SK-N-MC (cell line): ENCODE measurements at regions not wholly inside any gene's neighbourhood (a gene's known extent, or its start where the extent isn't known, plus 50 kb on each side); places are given as distances from the start of the nearest gene placed in this dataset.

Source experiments
- DNase-seq: peaks from one replicate; pipeline ENCODE4 v3.0.0-alpha.2; 2011; ENCODE audit warnings: low read depth, low spot score
- H3K27ac ChIP-seq: fragments of 200-600 bp; sonication (generic); 2 replicates; pipeline ENCODE4 v1.5.1; 2016; ENCODE audit warnings: mixed run types
- H3K36me3 ChIP-seq: fragments of 200-600 bp; sonication (generic); 2 replicates; pipeline ENCODE4 v1.6.1; 2017; ENCODE audit warnings: antibody characterized with exemption, low read length, mixed read lengths; ENCODE audit not compliant: insufficient read depth
- H3K4me3 ChIP-seq: fragments of 200-600 bp; sonication (generic); 2 replicates; pipeline ENCODE4 v1.5.1; 2016
- H3K9ac ChIP-seq: fragments of 200-600 bp; sonication (generic); 2 replicates; pipeline ENCODE4 v1.8.0; 2017; ENCODE audit warnings: mixed run types, mixed read lengths; ENCODE audit not compliant: insufficient read length
- H3K9me3 ChIP-seq: fragments of 200-600 bp; sonication (generic); 2 replicates; pipeline ENCODE4 v1.6.1; 2017; ENCODE audit warnings: low read depth, mild to moderate bottlenecking, antibody characterized with exemption, low read length, moderate library complexity, mixed read lengths
- EZH2 ChIP-seq: fragments of 200-600 bp; sonication (generic); IDR thresholded peaks from one replicate; pipeline ENCODE4 v1.6.1; 2017; ENCODE audit warnings: antibody characterized with exemption
- FOXP2 ChIP-seq: optimal IDR thresholded peaks from 2 replicates; pipeline ENCODE3; 2011; ENCODE audit warnings: mild to moderate bottlenecking, moderate library complexity; ENCODE audit not compliant: insufficient read depth; ENCODE audit errors: extremely low read length, control extremely low read depth
- POLR2AphosphoS5 ChIP-seq: IDR thresholded peaks from 2 replicates; pipeline ENCODE4 v1.6.1; 2012; ENCODE audit warnings: mild to moderate bottlenecking, low read depth, low read length, borderline replicate concordance

GRCh38 chr4:173698557-173699262, 168.7 kb upstream of the HAND2 start:
- Histone ChIP-seq H3K36me3 (no peaks in the 10 kb centered on the region), H3K9ac (no peak overlapping the region), H3K4me3 (0 out of 2 replicates have a peak overlapping the region, but pooled peaks have one; percentile 55), H3K9me3 (no peaks in the 10 kb centered on the region), H3K27ac (no peak overlapping the region)
- no peak for DNase-seq
- TF ChIP-seq FOXP2 (no peak), POLR2AphosphoS5 (no peak), EZH2 (no peak)

DNA sequence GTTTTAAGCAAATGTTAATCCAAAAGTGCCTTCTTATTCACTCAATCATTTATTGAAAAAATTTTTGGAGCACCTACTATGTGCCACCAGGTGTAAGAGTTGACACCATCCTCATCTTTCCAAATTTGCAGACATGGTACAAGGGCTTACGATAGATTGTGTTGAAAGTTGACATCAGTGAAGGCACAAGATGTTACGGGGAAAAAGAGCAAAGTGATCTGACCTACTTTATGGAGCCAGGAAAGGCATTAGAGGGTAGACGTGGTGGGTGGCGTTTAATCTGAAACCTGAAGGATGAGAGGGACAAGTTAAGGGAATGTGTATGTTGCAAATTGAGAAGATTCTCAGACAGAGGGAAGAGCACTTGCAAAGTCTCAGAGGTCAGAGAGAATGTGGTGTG, 167.8 kb upstream of the HAND2 start:
- Histone ChIP-seq H3K27ac (no peak overlapping the region), H3K9ac (no peak overlapping the region), H3K9me3 (no peaks in the 10 kb centered on the region), H3K4me3 (no peak overlapping the region), H3K36me3 (no peaks in the 10 kb centered on the region)
- no peak for DNase-seq
- TF ChIP-seq POLR2AphosphoS5 (no peak), FOXP2 (no peak), EZH2 (no peak)

DNA sequence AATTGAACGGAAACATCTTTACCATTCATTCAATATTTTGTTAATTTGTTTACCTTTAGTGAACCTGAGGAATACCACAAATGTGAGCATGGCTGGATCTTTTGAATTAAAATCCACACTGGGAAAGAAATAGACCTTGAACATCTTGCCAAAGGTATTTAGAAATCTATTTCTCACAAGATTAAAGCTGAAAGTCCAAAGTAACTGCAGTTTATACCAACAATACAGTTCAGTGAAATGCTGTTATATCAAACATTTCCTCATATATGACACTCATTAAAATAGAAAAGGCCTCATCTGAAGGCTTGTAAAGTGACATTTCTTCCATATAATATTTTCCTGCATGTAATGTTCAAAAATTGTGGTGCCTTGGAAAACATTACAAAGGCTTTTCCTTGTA, 166.5 kb upstream of the HAND2 start:
- no peak overlapping the region for H3K9ac ChIP-seq
- H3K36me3 ChIP-seq, result no peaks in the 10 kb centered on the region
- DNase-seq, result no peak
- TF ChIP-seq POLR2AphosphoS5 (no peak), EZH2 (no peak), FOXP2 (no peak)
- no peaks in the 10 kb centered on the region for H3K9me3 ChIP-seq
- no peak overlapping the region for H3K4me3 ChIP-seq
- no peak overlapping the region for H3K27ac ChIP-seq

- Histone ChIP-seq H3K9me3 (no peaks in the 10 kb centered on the region), H3K27ac (no peak overlapping the region), H3K4me3 (no peak overlapping the region), H3K36me3 (no peaks in the 10 kb centered on the region), H3K9ac (no peak overlapping the region)
- DNase-seq, result no peak
- TF ChIP-seq FOXP2, result no peak
- TF ChIP-seq EZH2, result no peak
- TF ChIP-seq POLR2AphosphoS5, result no peak
Measured at GRCh38 chr4:173696011-173696410, 166.0 kb upstream of the HAND2 start.

GRCh38 chr4:173685831-173686210, 155.8 kb upstream of the HAND2 start:
- H3K36me3 ChIP-seq, result no peaks in the 10 kb centered on the region
- TF ChIP-seq FOXP2 (no peak), EZH2 (no peak)
- DNase-seq, result no peak
- no peak overlapping the region for H3K27ac ChIP-seq
- H3K9me3 ChIP-seq, result no peaks in the 10 kb centered on the region
- no peak overlapping the region for H3K9ac ChIP-seq
- no peak overlapping the region for H3K4me3 ChIP-seq

- DNase-seq, result no peak
- no peaks in the 10 kb centered on the region for H3K36me3 ChIP-seq
- no peak overlapping the region for H3K9ac ChIP-seq
- TF ChIP-seq POLR2AphosphoS5 (no peak), FOXP2 (no peak), EZH2 (no peak)
- no peak overlapping the region for H3K4me3 ChIP-seq
- H3K27ac ChIP-seq, result no peak overlapping the region
- H3K9me3 ChIP-seq, result no peaks in the 10 kb centered on the region
Measured at GRCh38 chr4:173685165-173685830, 155.3 kb upstream of the HAND2 start.

DNA sequence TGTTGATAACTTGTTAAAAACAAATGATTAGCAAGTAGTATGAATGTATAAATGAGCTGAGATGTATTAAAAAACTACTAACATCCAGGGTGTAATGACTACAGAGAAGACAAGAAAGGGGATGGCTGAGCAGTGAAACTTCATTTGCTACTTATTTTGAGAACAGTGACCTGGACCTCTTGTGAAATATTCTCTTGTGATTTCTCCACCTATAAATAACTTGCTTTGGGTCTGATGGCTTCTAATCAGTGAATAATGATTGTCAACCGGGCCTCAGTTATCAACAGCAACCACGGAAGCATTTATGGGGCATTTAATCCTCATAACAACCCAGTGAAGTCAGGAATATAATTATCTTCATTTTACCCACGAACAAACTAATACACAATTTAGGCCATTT, 154.2 kb upstream of the HAND2 start:
- TF ChIP-seq EZH2 (no peak), FOXP2 (no peak), POLR2AphosphoS5 (no peak)
- no peaks in the 10 kb centered on the region for H3K36me3 ChIP-seq
- no peak overlapping the region for H3K4me3 ChIP-seq

GRCh38 chr4:173682609-173683008, 152.6 kb upstream of the HAND2 start:
- H3K9ac ChIP-seq, result no peak overlapping the region
- no peaks in the 10 kb centered on the region for H3K36me3 ChIP-seq
- no peak overlapping the region for H3K4me3 ChIP-seq
- no peak for DNase-seq
- no peaks in the 10 kb centered on the region for H3K9me3 ChIP-seq
- H3K27ac ChIP-seq, result no peak overlapping the region
- no peak for TF ChIP-seq POLR2AphosphoS5
- no peak for TF ChIP-seq FOXP2
- TF ChIP-seq EZH2, result no peak

More for the DNA sequence above, 154.2 kb upstream of the HAND2 start:
- H3K27ac ChIP-seq, result no peak overlapping the region
- no peak overlapping the region for H3K9ac ChIP-seq
- DNase-seq, result no peak
- H3K9me3 ChIP-seq, result no peaks in the 10 kb centered on the region

DNA sequence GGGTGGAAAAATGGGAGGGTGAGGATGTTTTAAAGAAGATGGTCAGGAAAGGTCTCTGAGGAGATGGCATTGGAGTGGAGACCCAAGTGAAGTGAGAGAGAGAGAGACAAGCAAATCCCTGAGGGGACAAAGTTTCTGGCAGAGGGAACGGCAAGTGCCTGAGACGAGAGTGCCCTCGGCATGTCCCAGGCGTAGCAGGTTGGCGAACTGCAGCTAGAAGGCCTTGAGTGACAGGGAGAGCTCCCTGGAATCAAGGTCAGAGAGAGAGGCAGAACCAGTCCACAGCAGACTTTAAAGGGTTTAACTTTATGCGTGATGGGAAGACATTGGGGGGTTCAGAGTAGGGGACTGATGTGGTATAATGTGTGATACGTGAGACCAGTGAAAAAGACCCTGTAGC, 150.2 kb upstream of the HAND2 start:
- no peak overlapping the region for H3K27ac ChIP-seq
- H3K9me3 ChIP-seq, result no peaks in the 10 kb centered on the region
- DNase-seq, result no peak
- TF ChIP-seq EZH2, result no peak
- TF ChIP-seq POLR2AphosphoS5, result no peak
- TF ChIP-seq FOXP2, result no peak
- no peak overlapping the region for H3K9ac ChIP-seq
- H3K36me3 ChIP-seq, result no peaks in the 10 kb centered on the region
- H3K4me3 ChIP-seq, result no peak overlapping the region
